ENCODE measurements at regions not wholly inside any gene's neighbourhood (a gene's known extent, or its start where the extent isn't known, plus 50 kb on each side); places are given as distances from the start of the nearest gene placed in this dataset.
"Not testable (repeated sequence)": the region's sequence is repeated elsewhere in the genome, so short reads cannot be mapped to it uniquely, and the experiment has no call there.

DNA sequence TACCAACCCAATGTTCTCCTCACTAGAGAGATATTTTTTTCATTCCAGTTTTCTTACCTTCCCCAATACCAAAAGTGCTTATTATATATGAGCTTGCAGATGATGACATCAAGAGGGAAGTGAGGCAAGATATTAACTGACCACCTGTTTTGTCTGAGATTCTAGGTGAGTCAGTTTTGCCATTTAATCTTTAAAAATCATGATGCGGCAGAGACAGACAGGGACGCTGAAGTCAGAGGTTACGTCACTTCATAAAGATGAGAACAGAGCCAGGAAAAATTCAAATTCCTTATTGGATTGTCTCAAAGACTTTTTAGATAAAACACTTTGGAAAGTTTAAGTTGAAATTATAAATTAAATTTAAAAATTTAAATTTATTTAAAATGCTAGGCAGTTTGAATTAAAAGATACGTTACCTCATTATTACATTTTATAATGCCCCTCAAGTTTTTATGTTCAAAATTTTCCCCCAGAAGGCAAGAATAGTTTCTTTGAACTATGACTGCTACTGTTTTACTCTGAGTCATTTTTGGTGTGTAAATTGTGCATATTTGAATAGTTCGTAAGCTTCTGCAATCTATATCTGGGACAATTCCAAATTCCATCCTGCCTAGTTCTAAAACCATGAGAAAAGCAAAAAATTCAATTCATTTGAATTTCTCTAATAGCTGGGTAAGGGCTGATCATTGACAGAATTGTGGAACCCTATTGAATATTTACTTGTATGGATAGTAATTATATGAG is 839.6 kb upstream of the GOT2 start:
- DNase-seq = no peak

DNA sequence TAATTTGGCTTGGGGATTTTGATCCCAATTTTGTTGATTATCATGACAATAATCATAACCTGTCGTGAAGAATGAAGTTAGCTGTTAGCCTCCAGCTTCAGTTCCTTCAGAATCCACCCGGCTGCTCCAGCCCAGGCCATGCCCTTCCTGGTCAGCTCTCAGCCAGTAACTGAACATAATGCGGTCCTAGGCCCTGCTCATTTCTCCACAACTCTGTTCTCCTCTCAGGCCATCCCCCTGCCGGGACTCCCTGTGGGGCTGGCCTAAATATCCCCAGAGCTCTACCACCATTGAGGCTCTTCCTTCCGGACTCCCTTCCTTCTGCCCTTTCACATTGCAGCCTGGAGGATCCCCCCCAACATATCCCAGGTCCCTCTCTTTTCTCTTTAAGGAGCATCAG is 833.4 kb upstream of the GOT2 start:
- DNase-seq = no peak

DNA sequence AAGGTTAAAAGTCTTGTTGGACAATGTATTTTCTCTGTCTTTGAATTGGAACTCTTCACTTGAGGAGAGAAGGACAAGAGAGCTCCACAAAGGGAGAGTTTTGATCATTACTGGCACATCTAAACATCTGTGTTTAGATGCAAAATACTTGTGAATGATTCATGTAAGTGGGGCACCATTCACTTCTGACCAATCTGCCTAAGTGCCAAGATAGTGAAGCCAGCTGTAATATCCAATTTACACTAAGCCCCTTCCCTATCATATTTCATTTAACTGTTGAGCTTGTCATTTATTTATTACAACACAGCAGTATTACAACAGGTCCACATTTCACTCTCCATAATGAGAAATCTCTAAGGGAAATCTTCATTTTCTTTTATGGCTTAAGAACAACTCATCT is 832.3 kb upstream of the GOT2 start:
- no peak for DNase-seq

DNA sequence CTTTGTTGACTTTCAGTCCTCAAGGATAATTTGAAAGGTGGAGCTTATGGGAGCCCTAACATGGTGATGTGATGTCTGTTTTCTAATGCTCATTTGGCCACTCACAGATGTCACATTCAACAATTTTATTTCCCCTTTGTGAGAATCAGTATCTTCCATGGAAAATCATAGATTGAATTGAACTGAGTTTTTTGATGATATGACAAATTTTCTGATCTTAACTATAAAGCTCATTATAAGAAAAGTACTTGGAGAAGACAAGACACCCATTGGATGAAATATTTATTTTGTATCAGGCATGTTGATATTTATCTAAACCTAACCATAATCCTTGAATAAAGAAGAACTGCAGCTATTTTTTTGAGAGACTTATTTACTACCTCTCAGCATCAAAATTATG is 824.6 kb upstream of the GOT2 start:
- no peak for DNase-seq

DNA sequence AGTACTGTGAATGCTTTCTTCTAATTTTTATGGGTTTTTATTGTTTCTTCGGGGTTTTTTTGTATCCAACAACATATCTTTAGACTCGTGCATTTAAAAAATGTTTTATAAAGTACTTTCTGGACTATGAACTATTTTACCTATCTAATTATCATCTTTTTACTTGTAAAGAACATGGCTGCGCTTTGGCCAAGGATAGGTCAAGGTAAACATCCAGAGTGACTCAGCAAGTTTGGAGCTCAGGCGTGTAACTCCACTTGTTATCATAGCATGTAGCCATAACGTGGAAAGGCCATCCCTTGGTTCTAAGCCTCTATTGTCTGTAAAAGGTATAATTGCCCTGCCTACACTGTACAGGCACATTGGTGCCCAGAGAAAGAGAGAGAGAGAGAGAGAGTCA is 818.0 kb upstream of the GOT2 start:
- DNase-seq = no peak

DNA sequence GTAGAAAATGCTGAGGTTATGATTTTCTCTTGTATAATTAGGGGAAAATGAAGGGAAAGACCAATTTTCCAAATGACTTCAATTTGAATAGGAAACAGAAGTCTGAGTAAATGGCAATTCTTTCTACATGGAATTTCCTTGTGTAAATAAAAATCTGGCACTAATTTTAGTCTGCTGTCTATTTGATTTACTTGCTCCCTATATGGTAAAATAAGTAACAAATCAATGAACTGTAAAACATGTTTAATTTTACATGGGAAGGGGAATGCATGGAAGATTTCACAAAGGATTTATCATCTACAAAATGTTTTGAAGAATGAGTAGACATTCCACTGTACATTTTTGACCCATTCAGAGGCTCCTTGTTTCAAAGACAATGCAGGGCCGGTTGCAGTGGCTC is 811.6 kb upstream of the GOT2 start:
- no peak for DNase-seq

DNA sequence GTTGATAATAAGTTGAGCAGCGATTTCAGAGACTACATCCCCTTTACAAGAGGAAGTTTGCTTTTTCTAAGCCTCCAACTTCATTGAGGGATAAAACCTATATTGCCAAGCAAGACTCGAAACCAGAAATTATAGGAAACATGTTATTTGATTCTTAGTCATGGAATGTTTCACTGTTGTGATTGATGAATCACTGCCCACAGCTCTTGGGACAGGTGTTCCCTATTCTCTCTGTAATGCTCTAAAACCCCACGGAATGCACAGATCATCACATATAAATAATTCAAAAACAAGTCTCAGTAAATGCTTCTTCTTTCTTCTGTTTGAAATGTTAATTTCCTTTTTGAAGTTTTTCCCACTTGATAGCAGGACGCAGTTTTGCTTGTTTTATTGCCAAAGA is 809.5 kb upstream of the GOT2 start:
- no peak for DNase-seq

DNA sequence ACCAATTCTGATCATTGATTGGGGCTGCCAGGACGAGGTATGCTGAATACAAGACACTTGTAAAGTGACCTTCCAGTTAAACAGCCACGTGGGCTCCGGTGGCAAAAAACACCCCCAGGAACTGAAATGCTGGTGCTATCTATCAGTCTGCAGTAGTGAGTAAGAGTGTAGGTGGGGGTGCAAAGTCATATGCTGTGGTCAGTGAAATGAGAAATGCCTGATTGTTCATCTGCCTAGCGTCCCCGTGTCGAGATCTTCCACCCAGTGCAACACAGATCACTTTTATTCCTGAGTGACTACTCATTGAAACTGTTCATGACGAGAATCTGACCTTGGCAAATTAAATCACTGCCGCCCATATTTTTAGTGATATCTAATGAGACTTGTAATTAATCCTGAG is 806.5 kb upstream of the GOT2 start:
- DNase-seq = no peak

DNA sequence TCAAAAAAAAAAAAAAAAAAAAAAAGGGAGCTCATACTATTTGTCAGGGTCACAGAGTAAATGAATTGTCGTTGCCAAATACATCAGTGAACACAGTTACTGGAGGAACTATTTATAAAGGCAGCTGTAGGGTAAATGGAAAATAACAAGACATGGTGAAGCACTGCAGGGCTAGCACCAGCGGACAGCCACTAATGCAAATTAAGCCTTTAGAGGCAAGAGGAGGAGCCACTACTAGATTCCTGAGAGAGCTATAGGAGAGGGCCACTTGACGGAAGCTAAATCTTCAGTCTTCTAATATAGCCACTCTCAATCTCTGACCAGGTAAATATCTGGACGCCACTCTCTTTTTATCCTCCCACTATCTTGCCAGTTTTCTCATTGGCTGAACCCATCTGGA is 801.2 kb upstream of the GOT2 start:
- no peak for DNase-seq

DNA sequence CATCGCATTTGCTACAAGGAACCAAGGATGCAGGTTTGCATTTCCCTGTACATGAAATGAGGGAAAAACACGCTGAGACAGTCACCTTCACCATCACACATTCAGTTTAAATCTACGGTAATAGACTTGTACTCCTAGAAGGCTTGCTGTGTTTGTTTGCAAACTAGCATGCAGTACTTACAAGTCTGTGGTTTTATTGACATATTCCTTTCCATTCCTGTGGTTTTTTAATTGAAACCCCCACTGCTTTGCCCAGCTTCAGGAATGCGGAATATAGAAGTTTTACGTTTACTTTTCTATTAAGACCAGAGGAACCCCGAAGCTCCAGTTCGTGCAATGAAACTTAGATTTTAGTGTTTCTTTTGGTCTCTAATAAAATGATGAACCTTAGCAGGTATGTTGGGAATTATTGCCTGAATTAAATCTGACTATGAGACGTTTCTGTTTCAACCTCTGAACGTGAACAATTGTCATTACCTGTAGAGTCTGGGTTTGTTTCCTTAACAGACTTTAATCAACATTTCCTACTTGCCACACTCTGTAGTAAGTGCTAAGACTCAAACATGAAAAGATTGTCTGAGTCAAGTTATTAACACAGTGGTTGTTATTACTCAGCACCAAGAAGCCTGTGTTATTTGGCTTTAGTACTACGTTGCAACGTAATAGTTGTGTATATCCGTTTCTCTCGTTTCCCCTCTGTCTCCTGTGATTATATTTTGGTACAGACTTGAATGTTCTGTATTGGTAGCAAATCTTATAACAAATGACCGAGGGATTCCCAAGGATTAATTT is 793.3 kb upstream of the GOT2 start:
- DNase-seq = no peak

DNA sequence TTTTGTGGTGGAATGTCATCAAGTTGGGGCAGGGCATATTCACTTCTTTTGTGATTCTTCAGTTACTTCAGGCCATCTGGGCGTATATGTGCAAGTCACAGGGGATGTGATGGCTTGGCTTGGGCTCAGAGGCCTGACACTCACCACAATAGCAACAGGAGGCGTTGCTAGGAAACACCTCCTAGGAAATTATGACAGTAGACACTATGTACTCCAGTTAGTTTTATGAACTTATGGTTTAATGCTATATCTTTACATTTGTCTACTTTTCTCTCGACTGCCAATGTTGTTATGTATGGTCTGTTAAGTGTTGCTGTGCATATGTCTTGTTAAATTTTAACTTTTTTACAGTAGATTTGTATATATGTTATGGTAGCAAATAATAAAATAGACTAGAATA is 788.7 kb upstream of the GOT2 start:
- no peak for DNase-seq

GRCh38 chr16:59518721-59519120 is 784.6 kb upstream of the GOT2 start:
- not testable (repeated sequence) for DNase-seq

DNA sequence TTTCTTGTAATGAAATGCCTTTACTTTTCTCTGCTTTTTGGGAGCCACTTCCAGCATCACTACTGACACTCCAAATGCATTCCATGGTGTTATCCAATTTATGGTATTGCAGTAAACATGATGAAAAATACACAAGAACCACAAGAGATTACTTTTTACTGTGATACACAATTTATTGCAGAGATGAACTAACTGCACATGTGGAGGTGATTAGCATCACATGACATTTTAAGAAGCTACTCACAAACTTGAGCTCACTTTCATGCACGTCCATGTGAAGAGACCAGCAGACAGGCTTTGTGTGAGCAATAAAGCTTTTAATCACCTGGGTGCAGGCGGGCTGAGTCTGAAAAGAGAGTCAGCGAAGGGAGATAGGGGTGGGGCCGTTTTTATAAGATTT is 780.5 kb upstream of the GOT2 start:
- no peak for DNase-seq

GRCh38 chr16:59510008-59510424 is 775.9 kb upstream of the GOT2 start:
- peak; percentile 30 for DNase-seq

DNA sequence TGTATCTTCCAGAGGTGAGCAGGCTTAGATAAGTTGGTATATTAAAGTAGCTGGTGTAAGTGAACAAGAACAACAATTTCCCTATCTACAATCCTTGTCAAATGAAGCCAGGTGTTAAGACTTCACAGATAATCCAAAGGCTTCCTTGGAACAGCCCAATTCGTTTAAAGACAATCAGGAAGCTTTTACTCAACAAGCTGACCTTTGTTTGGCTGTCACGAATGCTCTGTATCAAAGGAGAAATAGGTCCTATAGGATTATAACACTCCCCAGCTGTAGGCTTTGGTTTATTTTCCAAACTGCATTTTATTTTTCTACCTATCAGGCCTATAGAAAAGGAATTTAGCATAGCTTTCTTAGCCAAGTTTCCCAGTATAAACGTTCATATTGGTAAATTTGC is 766.5 kb upstream of the GOT2 start:
- no peak for DNase-seq

GRCh38 chr16:59487067-59487466 is 753.0 kb upstream of the GOT2 start:
- DNase-seq = no peak

DNA sequence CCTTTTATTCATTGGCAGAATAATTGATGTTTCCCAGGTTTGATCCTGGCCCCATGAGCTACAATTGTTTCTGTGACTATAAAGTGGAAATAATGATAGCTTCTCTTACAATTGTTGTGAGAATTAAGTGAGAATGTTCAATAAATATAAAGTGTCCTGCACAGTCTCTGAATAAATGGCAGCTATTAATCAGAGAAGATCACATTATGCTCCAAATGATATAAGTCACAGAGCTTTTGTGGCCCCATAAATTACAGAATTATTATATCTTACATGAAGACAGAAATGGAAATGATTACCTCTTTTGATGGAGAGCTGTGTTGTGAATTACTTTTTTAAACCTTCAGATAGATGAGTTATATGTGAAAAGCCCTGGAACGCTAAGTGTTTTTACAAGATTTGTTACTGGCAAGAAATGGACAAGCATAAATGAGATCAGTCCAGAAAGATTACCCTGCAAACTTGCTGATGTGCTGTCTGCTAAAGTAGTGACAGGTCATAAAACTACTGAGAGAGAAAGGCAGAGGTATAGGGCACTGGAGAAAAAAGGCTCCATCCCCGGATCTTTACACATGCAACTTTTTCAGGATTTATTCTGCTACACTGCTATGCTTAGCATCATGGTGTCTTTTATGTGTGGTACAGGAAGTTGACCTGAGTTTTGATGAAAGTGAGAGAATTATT is 750.9 kb upstream of the GOT2 start:
- no peak for DNase-seq

DNA sequence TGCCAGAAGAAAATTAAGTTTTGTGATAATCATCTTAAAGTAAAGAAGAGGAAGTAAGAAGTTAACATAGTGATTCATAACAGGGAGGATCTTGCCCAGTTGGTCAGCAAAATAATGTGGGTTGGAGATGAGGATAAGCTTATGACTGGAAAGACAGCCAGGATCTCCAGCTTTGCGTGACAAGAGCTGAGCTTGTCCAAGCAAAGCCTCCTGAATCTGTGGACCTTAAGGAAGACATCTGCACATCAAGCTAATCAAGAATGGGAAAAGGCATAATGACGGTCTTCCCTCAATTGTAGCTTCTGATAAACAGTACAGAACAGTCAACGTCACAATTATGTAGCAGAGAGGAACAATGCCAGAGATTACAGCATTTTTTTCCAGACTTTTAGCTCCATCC is 744.7 kb upstream of the GOT2 start:
- DNase-seq = no peak

- no peak for DNase-seq
These were observed 736.4 kb upstream of the GOT2 start for GRCh38 chr16:59470556-59470955.

- no peak for DNase-seq
These were observed 735.1 kb upstream of the GOT2 start for GRCh38 chr16:59469266-59469665.

- DNase-seq = no peak
These were observed 729.7 kb upstream of the GOT2 start for GRCh38 chr16:59463776-59464175.

DNA sequence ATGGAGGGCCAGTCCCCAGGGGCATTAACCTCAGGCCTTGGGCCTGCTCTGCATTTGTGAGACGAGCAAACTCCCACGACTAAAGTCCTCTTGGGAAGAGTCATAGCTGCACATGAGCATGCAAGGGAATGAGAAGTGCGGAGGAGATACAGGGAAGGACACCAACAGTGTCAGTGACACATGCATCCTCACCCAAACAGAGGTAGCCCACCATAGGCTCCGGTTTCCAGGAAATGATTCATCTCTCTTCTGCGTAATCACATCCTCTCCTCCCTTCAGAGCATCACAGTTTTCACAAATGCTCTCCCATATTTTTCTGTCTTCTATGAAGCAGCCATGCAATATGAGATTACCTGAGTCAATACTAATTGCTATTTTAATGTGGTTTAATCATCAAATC is 725.7 kb upstream of the GOT2 start:
- DNase-seq = no peak

DNA sequence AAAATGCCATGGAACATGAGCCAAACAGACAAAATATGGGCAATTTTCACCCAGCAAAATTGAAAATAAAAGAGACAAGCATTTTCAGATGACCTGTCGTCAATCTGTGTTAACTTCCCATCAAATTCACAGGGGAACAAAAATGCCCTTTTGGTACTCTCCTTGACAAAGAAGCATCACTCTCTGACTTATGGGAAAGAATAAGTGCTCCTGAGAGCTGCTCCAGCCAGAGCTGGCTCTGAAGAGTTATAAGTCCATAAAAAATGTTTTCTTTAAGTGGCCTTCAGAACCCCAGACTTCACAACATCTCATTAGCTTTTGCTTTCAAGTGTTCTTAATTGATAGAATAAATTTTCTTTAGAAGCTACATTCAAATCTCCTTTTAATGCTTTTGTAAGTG is 721.4 kb upstream of the GOT2 start:
- no peak for DNase-seq

- not testable (repeated sequence) for DNase-seq
These were observed 716.4 kb upstream of the GOT2 start for GRCh38 chr16:59450513-59450912.
